Keratinocyte (primary cell): ENCODE measurements at regions not wholly inside any gene's neighbourhood (a gene's known extent, or its start where the extent isn't known, plus 50 kb on each side); places are given as distances from the start of the nearest gene placed in this dataset.

Experiments
- EZH2 ChIP-seq: IDR thresholded peaks from one replicate; pipeline ENCODE4 v1.6.1; 2012; ENCODE audit warnings: inconsistent platforms, mild to moderate bottlenecking, low read length, moderate library complexity
- TF ChIP-seq, protein P1 (sequence below), 3 experiments: IDR thresholded peaks in 1 of 3; conservative IDR thresholded peaks in 1 of 3; optimal IDR thresholded peaks in 1 of 3; 2 replicates in 2 of 3; 3 replicates in 1 of 3; pipeline versions ENCODE3 to v1.5.1; 2011; ENCODE audit warnings: low read length in 3 of 3, mild to moderate bottlenecking in 3 of 3, moderate library complexity in 2 of 3, control low read depth in 1 of 3, inconsistent platforms in 1 of 3; ENCODE audit not compliant: insufficient read depth in 2 of 3; ENCODE audit errors: extremely low read depth in 1 of 3

DNA sequence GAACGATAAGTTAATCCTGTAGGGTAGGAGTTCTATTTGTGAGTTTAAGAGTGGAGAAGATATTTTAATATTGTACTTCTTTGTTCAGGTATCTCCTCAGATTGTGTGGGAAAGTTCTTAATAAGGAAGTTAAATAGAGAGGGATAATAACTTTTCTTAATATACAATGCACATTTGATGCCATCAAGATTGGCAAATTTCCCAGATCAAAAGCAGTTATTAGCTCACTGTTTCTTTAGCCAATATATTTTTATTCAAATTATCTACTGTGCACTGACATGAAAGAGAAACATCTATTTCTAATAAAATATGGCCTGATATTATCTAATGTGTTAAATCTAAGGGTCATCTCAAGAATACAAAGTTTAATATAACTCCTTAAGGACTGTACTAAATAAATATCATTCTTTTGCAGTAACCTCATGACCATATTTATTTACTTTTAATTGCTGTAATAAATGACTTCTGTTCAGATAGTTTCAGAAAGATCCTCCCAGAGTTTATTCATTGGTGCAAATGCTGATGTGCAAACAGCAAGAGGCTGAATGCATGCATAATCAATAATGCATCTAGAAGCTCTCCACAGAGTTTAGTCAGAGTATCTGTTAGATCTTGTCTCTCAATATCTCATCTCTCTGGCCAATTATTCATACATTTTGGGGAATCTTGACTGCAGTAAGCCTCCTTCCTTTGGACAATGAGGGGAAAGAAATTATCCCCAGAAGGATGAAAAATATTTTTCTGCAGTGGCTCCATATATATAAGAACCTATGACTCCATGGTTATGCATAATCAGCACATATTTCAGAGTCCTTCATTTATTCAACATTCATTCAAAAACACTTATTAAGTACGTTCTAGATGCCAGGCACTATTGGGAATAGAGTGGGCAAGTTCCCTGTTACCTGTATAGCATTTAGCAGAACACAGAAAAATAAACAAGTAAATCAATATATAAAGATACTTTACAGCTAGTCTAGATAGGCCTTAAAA lies 85.3 kb downstream of the SPATA31D1 start:
- TF ChIP-seq, protein P1, sequence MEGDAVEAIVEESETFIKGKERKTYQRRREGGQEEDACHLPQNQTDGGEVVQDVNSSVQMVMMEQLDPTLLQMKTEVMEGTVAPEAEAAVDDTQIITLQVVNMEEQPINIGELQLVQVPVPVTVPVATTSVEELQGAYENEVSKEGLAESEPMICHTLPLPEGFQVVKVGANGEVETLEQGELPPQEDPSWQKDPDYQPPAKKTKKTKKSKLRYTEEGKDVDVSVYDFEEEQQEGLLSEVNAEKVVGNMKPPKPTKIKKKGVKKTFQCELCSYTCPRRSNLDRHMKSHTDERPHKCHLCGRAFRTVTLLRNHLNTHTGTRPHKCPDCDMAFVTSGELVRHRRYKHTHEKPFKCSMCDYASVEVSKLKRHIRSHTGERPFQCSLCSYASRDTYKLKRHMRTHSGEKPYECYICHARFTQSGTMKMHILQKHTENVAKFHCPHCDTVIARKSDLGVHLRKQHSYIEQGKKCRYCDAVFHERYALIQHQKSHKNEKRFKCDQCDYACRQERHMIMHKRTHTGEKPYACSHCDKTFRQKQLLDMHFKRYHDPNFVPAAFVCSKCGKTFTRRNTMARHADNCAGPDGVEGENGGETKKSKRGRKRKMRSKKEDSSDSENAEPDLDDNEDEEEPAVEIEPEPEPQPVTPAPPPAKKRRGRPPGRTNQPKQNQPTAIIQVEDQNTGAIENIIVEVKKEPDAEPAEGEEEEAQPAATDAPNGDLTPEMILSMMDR (optimal IDR thresholded peaks at IDR 0.05 in 1 of 3, IDR thresholded peaks at IDR 0.05 in 1 of 3, conservative IDR thresholded peaks at IDR 0.05 in 1 of 3; ENCODE audit: extremely low read depth in 1 of 3, insufficient read depth in 2 of 3, low read length in 3 of 3) = no peak
- TF ChIP-seq EZH2 = no peak
